ENCODE measurements at regions not wholly inside any gene's neighbourhood (a gene's known extent, or its start where the extent isn't known, plus 50 kb on each side); places are given as distances from the start of the nearest gene placed in this dataset.

- no peaks in the 10 kb centered on the region for H3K36me3 ChIP-seq
- H3K27me3 ChIP-seq: no peaks in the 10 kb centered on the region
- no peak for TF ChIP-seq CTCF (IDR thresholded peaks at IDR 0.05)
- H3K4me1 ChIP-seq: peaks cover 0 to 4% of the 10 kb centered on the region in 2 donors
- no peaks in the 10 kb centered on the region for H3K9me3 ChIP-seq
- H3K27ac ChIP-seq: no peak overlapping the region
- no peak for DNase-seq (ENCODE audit: low spot score in 2 of 2)
- H3K4me3 ChIP-seq: no peak overlapping the region
- intact Hi-C loops (cut with DNase I): no loop called here
Measured at GRCh38 chr9:88745276-88746001, 210.5 kb downstream of the NXNL2 start.

GRCh38 chr9:88746029-88746742, 211.2 kb downstream of the NXNL2 start:
- no peak for TF ChIP-seq CTCF (IDR thresholded peaks at IDR 0.05)

GRCh38 chr9:88746743-88747398, 211.9 kb downstream of the NXNL2 start:
- Histone ChIP-seq H3K27ac (no peak overlapping the region), H3K4me1 (peaks cover 0 to 4% of the 10 kb centered on the region in 2 donors), H3K27me3 (no peaks in the 10 kb centered on the region), H3K4me3 (no peak overlapping the region), H3K36me3 (no peaks in the 10 kb centered on the region), H3K9me3 (no peaks in the 10 kb centered on the region)
- DNase-seq (ENCODE audit: low spot score in 2 of 2): no peak
- TF ChIP-seq CTCF (IDR thresholded peaks at IDR 0.05): no peak
- intact Hi-C loops (cut with DNase I): no loop called here

More at GRCh38 chr9:88746029-88746742, 211.2 kb downstream of the NXNL2 start:
- H3K27me3 ChIP-seq: no peaks in the 10 kb centered on the region
- no peak overlapping the region for H3K4me3 ChIP-seq
- intact Hi-C loops (cut with DNase I): no loop called here
- no peak for DNase-seq (ENCODE audit: low spot score in 2 of 2)
- no peaks in the 10 kb centered on the region for H3K9me3 ChIP-seq
- H3K27ac ChIP-seq: no peak overlapping the region
- peaks cover 0 to 4% of the 10 kb centered on the region in 2 donors for H3K4me1 ChIP-seq
- no peaks in the 10 kb centered on the region for H3K36me3 ChIP-seq

- no peak for DNase-seq (ENCODE audit: low spot score in 2 of 2)
- H3K4me1 ChIP-seq: peaks cover 0 to 4% of the 10 kb centered on the region in 2 donors
- no peaks in the 10 kb centered on the region for H3K27me3 ChIP-seq
- H3K4me3 ChIP-seq: no peak overlapping the region
- no peak overlapping the region for H3K27ac ChIP-seq
- intact Hi-C loops (cut with DNase I): no loop called here
- H3K36me3 ChIP-seq: no peaks in the 10 kb centered on the region
- no peak for TF ChIP-seq CTCF (IDR thresholded peaks at IDR 0.05)
- no peaks in the 10 kb centered on the region for H3K9me3 ChIP-seq
Measured at GRCh38 chr9:88747768-88748167, 212.8 kb downstream of the NXNL2 start.

- TF ChIP-seq CTCF (IDR thresholded peaks at IDR 0.05): no peak
- peak overlapping the region; percentile 30 to 62 for H3K27ac ChIP-seq
- H3K36me3 ChIP-seq: no peaks in the 10 kb centered on the region
- DNase-seq (ENCODE audit: low spot score in 2 of 2): peak in 1 of 2 donors; percentile 74
- intact Hi-C loops (cut with DNase I): no loop called here
- peaks cover 0 to 4% of the 10 kb centered on the region in 2 donors for H3K4me1 ChIP-seq
- H3K9me3 ChIP-seq: no peaks in the 10 kb centered on the region
- no peaks in the 10 kb centered on the region for H3K27me3 ChIP-seq
- no peak overlapping the region for H3K4me3 ChIP-seq
Measured at GRCh38 chr9:88748566-88749261, 213.7 kb downstream of the NXNL2 start.
